ENCODE measurements at regions not wholly inside any gene's neighbourhood (a gene's known extent, or its start where the extent isn't known, plus 50 kb on each side); places are given as distances from the start of the nearest gene placed in this dataset.
"Not testable (repeated sequence)": the region's sequence is repeated elsewhere in the genome, so short reads cannot be mapped to it uniquely, and the experiment has no call there.

- TF ChIP-seq CTCF (IDR thresholded peaks at IDR 0.05; ENCODE audit: low read depth, low read length, missing control alignments) = no peak
- DNase-seq (ENCODE audit: low read depth) = no peak
- H3K4me3 ChIP-seq (ENCODE audit: low read depth, low read length) = no peak overlapping the region
These were observed 110.2 kb upstream of the TSHZ3 start for GRCh38 chr19:31459430-31459829.

- H3K4me3 ChIP-seq (ENCODE audit: low read depth, low read length) = no peak overlapping the region
- TF ChIP-seq CTCF (IDR thresholded peaks at IDR 0.05; ENCODE audit: low read depth, low read length, missing control alignments) = no peak
- no peak for DNase-seq (ENCODE audit: low read depth)
These were observed 112.7 kb upstream of the TSHZ3 start for GRCh38 chr19:31461814-31462539.

- DNase-seq (ENCODE audit: low read depth) = no peak
- TF ChIP-seq CTCF (IDR thresholded peaks at IDR 0.05; ENCODE audit: low read depth, low read length, missing control alignments) = no peak
- H3K4me3 ChIP-seq (ENCODE audit: low read depth, low read length) = no peak overlapping the region
These were observed 121.1 kb upstream of the TSHZ3 start for GRCh38 chr19:31470229-31470939.

GRCh38 chr19:31470952-31471351 is 121.7 kb upstream of the TSHZ3 start:
- no peak for TF ChIP-seq CTCF (IDR thresholded peaks at IDR 0.05; ENCODE audit: low read depth, low read length, missing control alignments)
- no peak overlapping the region for H3K4me3 ChIP-seq (ENCODE audit: low read depth, low read length)
- no peak for DNase-seq (ENCODE audit: low read depth)

GRCh38 chr19:31478241-31478640 is 129.0 kb upstream of the TSHZ3 start:
- no peak overlapping the region for H3K4me3 ChIP-seq (ENCODE audit: low read depth, low read length)
- DNase-seq (ENCODE audit: low read depth) = no peak
- no peak for TF ChIP-seq CTCF (IDR thresholded peaks at IDR 0.05; ENCODE audit: low read depth, low read length, missing control alignments)

GRCh38 chr19:31483226-31483857 is 134.1 kb upstream of the TSHZ3 start:
- no peak overlapping the region for H3K4me3 ChIP-seq (ENCODE audit: low read depth, low read length)
- TF ChIP-seq CTCF (IDR thresholded peaks at IDR 0.05; ENCODE audit: low read depth, low read length, missing control alignments) = no peak
- DNase-seq (ENCODE audit: low read depth) = no peak

- not testable (repeated sequence) for H3K4me3 ChIP-seq (ENCODE audit: low read depth, low read length); DNase-seq (ENCODE audit: low read depth)
These were observed 135.7 kb upstream of the TSHZ3 start for GRCh38 chr19:31484858-31485410.

All from GM12864 (cell line).